ENCODE measurements at regions not wholly inside any gene's neighbourhood (a gene's known extent, or its start where the extent isn't known, plus 50 kb on each side); places are given as distances from the start of the nearest gene placed in this dataset.
"Not testable (repeated sequence)": the region's sequence is repeated elsewhere in the genome, so short reads cannot be mapped to it uniquely, and the experiment has no call there.

- TF ChIP-seq, protein P1, sequence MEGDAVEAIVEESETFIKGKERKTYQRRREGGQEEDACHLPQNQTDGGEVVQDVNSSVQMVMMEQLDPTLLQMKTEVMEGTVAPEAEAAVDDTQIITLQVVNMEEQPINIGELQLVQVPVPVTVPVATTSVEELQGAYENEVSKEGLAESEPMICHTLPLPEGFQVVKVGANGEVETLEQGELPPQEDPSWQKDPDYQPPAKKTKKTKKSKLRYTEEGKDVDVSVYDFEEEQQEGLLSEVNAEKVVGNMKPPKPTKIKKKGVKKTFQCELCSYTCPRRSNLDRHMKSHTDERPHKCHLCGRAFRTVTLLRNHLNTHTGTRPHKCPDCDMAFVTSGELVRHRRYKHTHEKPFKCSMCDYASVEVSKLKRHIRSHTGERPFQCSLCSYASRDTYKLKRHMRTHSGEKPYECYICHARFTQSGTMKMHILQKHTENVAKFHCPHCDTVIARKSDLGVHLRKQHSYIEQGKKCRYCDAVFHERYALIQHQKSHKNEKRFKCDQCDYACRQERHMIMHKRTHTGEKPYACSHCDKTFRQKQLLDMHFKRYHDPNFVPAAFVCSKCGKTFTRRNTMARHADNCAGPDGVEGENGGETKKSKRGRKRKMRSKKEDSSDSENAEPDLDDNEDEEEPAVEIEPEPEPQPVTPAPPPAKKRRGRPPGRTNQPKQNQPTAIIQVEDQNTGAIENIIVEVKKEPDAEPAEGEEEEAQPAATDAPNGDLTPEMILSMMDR (IDR thresholded peaks at IDR 0.05; ENCODE audit: insufficient read depth, missing control alignments): no peak
- DNase-seq (ENCODE audit: insufficient read length, low spot score): no peak
- no peak for FAIRE-seq
These were observed 991.3 kb downstream of the RAB28 start for GRCh38 chr4:12492730-12493393.

GRCh38 chr4:12488672-12489071 lies 995.5 kb downstream of the RAB28 start:
- no peak for FAIRE-seq
- DNase-seq (ENCODE audit: insufficient read length, low spot score): no peak
- TF ChIP-seq, protein P1 (IDR thresholded peaks at IDR 0.05; ENCODE audit: insufficient read depth, missing control alignments): no peak

DNA sequence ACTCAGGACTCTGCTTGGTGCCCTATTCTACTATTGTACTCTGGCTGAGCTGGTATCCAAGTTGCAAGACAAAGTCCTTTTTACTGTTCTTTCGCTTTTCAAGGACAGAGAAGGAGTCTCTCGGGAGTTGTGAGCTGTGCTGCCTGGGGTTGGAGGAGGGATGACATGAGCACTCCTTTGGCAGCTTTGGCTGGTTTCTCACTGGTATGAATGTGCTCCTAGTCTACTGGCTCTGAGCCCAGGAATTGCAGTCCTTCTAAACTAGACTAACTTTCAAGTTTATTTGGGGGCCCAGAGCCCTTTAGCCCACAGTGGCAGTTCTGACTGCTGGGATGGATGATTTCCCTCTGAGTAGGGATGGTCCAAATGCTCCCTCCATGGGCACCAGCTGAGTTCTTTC lies 997.1 kb downstream of the RAB28 start:
- FAIRE-seq (no peak), DNase-seq (ENCODE audit: insufficient read length, low spot score) (no peak)
- TF ChIP-seq, protein P1 (IDR thresholded peaks at IDR 0.05; ENCODE audit: insufficient read depth, missing control alignments): no peak

- FAIRE-seq (no peak), DNase-seq (ENCODE audit: insufficient read length, low spot score) (no peak)
- TF ChIP-seq, protein P1 (IDR thresholded peaks at IDR 0.05; ENCODE audit: insufficient read depth, missing control alignments): no peak
These were observed 1012.1 kb downstream of the RAB28 start for GRCh38 chr4:12472087-12472486.

DNA sequence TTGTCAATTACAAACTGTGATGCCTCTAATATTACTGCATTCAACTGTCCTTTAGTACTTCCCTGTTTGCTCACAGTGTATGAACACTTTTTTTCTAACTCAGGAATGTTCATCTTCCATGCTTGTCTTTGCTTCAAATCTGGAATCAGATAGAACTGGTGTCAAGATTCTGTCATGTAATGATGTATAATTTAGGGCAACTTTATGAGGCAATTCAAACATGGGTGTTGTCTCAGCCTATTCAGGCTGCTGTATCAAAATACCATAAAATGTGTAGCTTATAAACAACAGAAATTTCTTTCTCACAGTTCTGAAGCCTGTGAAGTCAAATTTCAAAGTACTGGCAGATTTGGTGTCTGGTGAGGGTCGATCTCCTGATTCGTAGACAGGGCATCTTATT lies 1012.9 kb downstream of the RAB28 start:
- TF ChIP-seq, protein P1 (IDR thresholded peaks at IDR 0.05; ENCODE audit: insufficient read depth, missing control alignments): no peak
- DNase-seq (ENCODE audit: insufficient read length, low spot score): no peak
- no peak for FAIRE-seq

GRCh38 chr4:12461576-12461975 lies 1022.6 kb downstream of the RAB28 start:
- DNase-seq (ENCODE audit: insufficient read length, low spot score); FAIRE-seq: not testable (repeated sequence)

- TF ChIP-seq, protein P1 (IDR thresholded peaks at IDR 0.05; ENCODE audit: insufficient read depth, missing control alignments): no peak
- no peak for DNase-seq (ENCODE audit: insufficient read length, low spot score)
- no peak for FAIRE-seq
These were observed 1025.0 kb downstream of the RAB28 start for GRCh38 chr4:12459126-12459525.

DNA sequence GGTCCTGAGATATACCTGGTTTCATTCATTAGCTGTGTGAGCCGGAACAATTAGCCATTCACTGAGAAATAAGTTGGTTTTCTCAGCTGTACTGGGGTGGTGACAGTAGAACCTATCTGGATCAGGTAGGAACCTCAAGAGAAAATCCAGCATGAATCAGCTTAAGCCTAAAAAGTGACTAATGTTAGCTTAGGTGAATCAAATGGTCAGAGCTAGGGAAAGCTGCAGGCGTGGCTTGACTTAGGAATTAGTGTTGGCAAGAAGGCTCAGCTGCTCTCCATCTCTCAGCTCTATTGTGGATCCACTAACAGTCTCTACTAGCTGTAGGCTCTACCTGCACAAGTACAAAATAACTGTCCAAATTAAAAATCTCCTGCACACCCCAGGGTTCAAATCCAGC lies 1025.5 kb downstream of the RAB28 start:
- TF ChIP-seq, protein P1 (IDR thresholded peaks at IDR 0.05; ENCODE audit: insufficient read depth, missing control alignments): no peak
- FAIRE-seq: no peak
- DNase-seq (ENCODE audit: insufficient read length, low spot score): no peak

Data from D721Med (cell line).